GM18861 (cell line): ENCODE measurements at regions not wholly inside any gene's neighbourhood (a gene's known extent, or its start where the extent isn't known, plus 50 kb on each side); places are given as distances from the start of the nearest gene placed in this dataset.

Experiments
- ATAC-seq: cut with Tn5 transposase; IDR thresholded peaks from one replicate; pipeline ENCODE4 v1.9.1; 2021; ENCODE audit not compliant: unreplicated experiment

DNA sequence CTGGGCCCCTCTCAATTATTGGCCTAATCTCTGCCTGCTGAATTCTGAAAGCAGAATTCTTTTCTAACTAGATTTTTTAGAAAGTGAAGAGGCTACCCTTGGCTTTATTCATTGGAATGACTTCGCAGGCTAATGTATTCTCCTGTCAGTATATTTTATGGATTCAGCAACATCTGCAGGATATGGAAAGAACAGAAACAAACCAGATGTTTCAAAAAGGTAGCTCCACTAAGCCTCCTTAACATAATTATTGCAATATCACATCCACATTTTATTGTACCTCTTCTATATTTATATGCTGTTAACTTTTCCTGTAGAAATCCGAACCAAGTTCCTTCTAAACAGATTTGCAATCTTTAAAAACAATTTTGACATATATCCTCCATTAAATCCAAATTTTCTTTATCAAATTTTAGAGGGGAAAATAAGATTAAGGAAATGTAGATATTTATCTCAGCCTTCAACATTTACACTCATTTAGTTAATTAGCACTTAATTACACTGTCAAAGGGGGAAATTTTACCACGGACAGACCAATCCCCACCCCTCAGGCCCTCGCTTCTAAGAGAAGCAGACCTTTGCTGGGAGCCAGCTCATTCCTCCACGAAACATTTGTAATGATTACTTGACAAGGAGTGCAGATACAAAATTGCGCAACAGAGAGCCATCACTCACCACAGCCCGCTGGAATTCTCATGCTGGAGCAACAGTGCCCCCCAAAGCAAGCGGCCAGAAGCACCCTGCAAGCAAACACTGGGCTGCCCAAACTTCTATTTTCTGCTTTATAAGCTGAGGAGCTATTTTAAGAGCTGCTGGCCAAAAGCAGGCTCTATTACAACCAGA lies 253.4 kb downstream of the ETAA1 start:
- ATAC-seq, result no peak

GRCh38 chr2:67651565-67651964 lies 254.4 kb downstream of the ETAA1 start:
- ATAC-seq, result no peak

- ATAC-seq, result no peak
These were observed 255.5 kb downstream of the ETAA1 start for GRCh38 chr2:67652679-67653078.

DNA sequence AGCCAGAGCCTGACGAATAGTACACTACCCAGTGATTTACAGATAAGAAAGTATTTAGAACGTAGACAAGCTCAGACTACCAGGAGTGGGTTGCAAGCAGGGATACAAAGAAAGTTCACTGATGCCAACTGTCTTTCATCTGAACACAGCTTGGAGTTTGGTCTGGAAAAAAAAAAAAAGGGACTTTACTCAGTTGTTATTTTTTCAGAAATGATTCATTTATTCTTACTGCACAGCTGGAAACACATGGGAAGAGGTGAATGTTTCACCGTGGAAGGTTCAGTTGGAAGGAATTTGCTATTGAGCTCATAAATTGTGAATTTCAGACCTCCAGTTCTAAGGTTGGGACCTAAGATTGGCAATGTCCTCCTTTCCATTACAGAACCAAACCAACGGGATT lies 259.7 kb downstream of the ETAA1 start:
- ATAC-seq, result no peak

GRCh38 chr2:67658820-67659219 lies 261.7 kb downstream of the ETAA1 start:
- no peak for ATAC-seq

- ATAC-seq, result no peak
These were observed 263.0 kb downstream of the ETAA1 start for GRCh38 chr2:67660015-67660602.

DNA sequence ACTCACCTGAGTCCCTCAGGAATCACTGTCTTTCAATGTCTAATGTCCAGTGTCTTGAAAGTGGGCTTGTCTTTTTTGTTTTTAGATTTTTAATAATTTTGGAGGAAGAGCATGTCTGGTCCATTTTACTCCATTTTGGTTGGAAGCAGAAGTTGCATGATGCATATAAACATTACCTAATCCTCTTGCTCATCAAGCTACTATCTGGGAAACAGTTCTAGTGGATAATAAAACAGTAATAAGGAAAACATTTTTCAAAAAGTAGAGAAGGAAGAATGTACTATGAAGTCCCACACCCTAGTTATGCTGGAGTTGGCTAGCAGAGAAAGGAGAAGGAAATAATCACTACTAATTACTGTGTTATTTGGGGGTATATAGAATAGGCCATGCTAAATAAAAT lies 263.7 kb downstream of the ETAA1 start:
- ATAC-seq, result no peak

GRCh38 chr2:67662222-67662621 lies 265.1 kb downstream of the ETAA1 start:
- no peak for ATAC-seq

DNA sequence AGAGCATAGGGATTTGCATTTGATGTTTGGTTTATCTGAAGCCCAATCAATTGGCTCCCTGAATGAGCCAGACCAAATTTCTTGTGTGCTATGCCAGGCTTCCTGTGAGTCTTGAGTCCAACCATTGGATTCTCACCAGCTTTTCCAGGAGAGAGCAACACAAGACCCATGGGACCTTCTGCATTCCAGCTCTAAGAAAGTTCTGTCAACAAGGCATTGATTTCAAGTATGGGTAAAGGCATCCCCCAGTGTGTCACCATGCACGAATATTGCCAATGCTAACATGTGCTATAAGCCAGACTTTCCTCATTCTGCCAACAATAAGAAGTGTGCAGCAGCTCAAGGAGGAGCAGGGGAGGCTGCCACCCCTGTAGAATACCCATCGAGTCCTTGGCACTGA lies 266.6 kb downstream of the ETAA1 start:
- no peak for ATAC-seq

DNA sequence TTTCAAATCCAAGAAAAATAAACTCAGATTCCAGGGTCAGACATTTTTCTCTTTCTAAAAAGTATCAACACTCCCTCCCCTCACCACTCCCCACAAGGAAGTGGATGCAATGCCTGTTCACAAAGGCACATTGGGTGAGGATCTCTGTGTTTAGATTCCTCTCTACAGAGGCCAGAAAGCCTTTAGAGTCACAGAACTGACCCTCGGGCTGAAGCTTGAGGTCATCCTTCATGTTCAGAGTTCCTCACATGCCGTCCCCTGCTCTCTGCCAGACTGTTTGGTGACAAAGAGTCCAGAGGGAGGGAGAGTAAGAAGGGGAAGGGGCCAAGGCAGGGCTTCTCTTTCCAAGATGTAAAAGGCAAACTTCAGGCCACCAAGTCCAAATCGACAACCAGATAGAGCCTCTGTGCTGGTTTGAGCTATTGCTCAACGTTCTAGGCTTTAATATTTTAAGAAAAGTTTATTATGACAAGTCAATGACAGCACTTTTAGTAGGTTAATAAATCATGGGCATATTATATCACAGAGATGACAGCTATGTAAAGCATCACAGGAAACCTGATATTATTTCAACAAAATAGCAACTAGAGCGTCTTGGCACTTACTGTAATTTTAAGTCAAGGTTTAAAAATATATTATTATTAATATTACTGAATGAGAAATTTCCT lies 269.4 kb downstream of the ETAA1 start:
- no peak for ATAC-seq

- no peak for ATAC-seq
These were observed 270.1 kb downstream of the ETAA1 start for GRCh38 chr2:67667054-67667908.

DNA sequence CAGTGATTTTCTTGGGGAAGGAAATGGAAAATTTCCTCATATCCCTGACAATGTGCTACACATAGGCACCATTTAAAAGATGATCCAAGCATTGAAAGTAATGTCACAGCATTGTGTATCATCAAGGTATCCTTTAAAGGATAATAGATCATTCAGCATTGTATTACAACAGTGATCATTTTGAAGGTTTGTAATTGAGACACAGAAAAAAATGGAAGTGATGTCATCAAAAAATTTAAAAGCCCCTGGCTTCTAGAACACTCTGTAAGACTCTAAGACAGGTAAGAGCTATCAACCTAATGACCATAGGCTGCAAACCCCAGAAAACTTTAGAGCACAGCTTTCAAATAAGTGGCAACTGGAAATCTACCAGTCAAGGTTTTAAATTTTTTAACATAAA lies 271.4 kb downstream of the ETAA1 start:
- no peak for ATAC-seq

GRCh38 chr2:67669168-67669567 lies 272.0 kb downstream of the ETAA1 start:
- no peak for ATAC-seq

GRCh38 chr2:67669766-67670165 lies 272.6 kb downstream of the ETAA1 start:
- no peak for ATAC-seq

GRCh38 chr2:67670747-67671183 lies 273.6 kb downstream of the ETAA1 start:
- ATAC-seq, result no peak

GRCh38 chr2:67671464-67672450 lies 274.6 kb downstream of the ETAA1 start:
- ATAC-seq, result no peak

DNA sequence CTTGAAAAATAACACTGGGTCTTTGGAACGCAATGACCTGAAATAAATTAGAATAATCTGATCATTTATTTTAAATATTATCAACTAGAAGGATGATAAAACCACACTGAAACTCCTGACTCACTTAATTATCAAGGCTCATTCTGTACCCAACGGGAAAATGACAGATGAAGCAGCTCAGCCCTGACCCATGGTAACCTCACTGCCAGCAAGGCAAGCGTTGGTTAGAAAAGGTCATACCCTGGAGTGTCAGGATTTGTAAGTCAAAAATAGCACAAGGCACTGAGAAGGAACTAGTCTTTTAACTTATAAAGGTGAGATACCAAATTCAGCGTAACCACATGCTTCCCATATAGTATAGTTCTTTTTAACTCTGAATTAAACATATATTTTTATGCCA lies 277.5 kb downstream of the ETAA1 start:
- no peak for ATAC-seq

- no peak for ATAC-seq
These were observed 287.9 kb downstream of the ETAA1 start for GRCh38 chr2:67684991-67685390.

- no peak for ATAC-seq
These were observed 289.1 kb downstream of the ETAA1 start for GRCh38 chr2:67686254-67686653.

GRCh38 chr2:67689186-67689585 lies 292.1 kb downstream of the ETAA1 start:
- ATAC-seq, result no peak
